GM12878 (cell line): ENCODE measurements at regions not wholly inside any gene's neighbourhood (a gene's known extent, or its start where the extent isn't known, plus 50 kb on each side); places are given as distances from the start of the nearest gene placed in this dataset.

Experiments used
- ATAC-seq: fragments of 200-7000 bp; cut with Tn5 transposase; 3 replicates; pipeline ENCODE4 v1.9.1; 2020; ENCODE audit warnings: mild to moderate bottlenecking, moderate library complexity
- BruUV-seq: library from RNA; stranded (reverse); fragments of 400-500 nt; replicated peaks from 2 replicates; lab custom pipeline; 2021; lab: Mats Ljungman, UMichigan
- CTCF ChIA-PET: fragments of 300-600 bp; sonication (Branson Sonifier 250); formaldehyde crosslinking; extraction: SDS; loops from one replicate; lab custom pipeline; 2021; ENCODE audit warnings: inconsistent platforms; lab: Yijun Ruan, JAX
- POLR2A ChIA-PET: fragments of 350-600 bp; formaldehyde crosslinking; extraction: SDS; loops from one replicate; lab custom pipeline; 2021; ENCODE audit warnings: inconsistent platforms; lab: Charles Lee
- RAD21 ChIA-PET: fragments of 300-600 bp; sonication (Branson Sonifier 250); formaldehyde crosslinking; loops from one replicate; lab custom pipeline; 2023; ENCODE audit warnings: antibody characterized with exemption; ENCODE audit not compliant: unreplicated experiment; lab: Charles Lee
- SMC1A ChIA-PET: fragments of 300-600 bp; sonication (Branson Sonifier 250); formaldehyde crosslinking; loops from one replicate; lab custom pipeline; 2023; ENCODE audit not compliant: unreplicated experiment, uncharacterized antibody; lab: Charles Lee
- DNase-seq: peaks from one replicate; pipeline ENCODE4 v3.0.0-alpha.2; 2011; ENCODE audit warnings: low read depth, low spot score
- FAIRE-seq: peaks from 3 replicates; lab custom pipeline; 2011; peaks lifted over from hg19 to GRCh38; lab: Jason Lieb, UNC
- H2AFZ ChIP-seq: 2 replicates; pipeline ENCODE4 v1.6.0; 2011; ENCODE audit warnings: low read depth, low read length, control low read depth; ENCODE audit not compliant: control insufficient read depth
- H3K27ac ChIP-seq: 2 replicates; pipeline ENCODE4 v1.5.1; 2011; ENCODE audit warnings: control low read depth; ENCODE audit not compliant: control insufficient read depth, insufficient read depth
- H3K27me3 ChIP-seq, 2 experiments: replicated peaks in 1 of 2; 2 replicates each; pipeline versions ENCODE4 v1.6.0 to v1.6.1; 2011; ENCODE audit warnings: low read length in 1 of 2; ENCODE audit not compliant: control insufficient read depth in 2 of 2, insufficient read depth in 2 of 2
- H3K36me3 ChIP-seq, 2 experiments: 2 replicates each; pipeline ENCODE4 v1.5.1; 2011; ENCODE audit warnings: low read length in 1 of 2; ENCODE audit not compliant: control insufficient read depth in 2 of 2, insufficient read depth in 2 of 2
- H3K4me1 ChIP-seq: 2 replicates; pipeline ENCODE4 v1.6.1; 2011; ENCODE audit warnings: mild to moderate bottlenecking, low read length, moderate library complexity, mixed read lengths; ENCODE audit not compliant: control insufficient read depth, insufficient read depth
- H3K4me2 ChIP-seq: 2 replicates; pipeline ENCODE4 v1.6.0; 2011; ENCODE audit warnings: control low read depth; ENCODE audit not compliant: control insufficient read depth, insufficient read depth
- H3K4me3 ChIP-seq: fragments of 200-600 bp; sonication (generic); 2 replicates; pipeline ENCODE4 v1.5.1; 2016
- H3K79me2 ChIP-seq: 2 replicates; pipeline ENCODE4 v1.6.0; 2011; ENCODE audit warnings: low read length; ENCODE audit not compliant: control insufficient read depth, insufficient read depth
- H3K9ac ChIP-seq: 2 replicates; pipeline ENCODE4 v1.8.0; 2011; ENCODE audit warnings: low read length, control low read depth, mixed read lengths; ENCODE audit not compliant: control insufficient read depth, insufficient read depth
- H3K9me3 ChIP-seq: replicated peaks from 3 replicates; pipeline ENCODE4 v1.5.1; 2011; ENCODE audit warnings: mild to moderate bottlenecking, low read length; ENCODE audit not compliant: control insufficient read depth, insufficient read depth
- H4K20me1 ChIP-seq: 2 replicates; pipeline ENCODE4 v1.6.0; 2011; ENCODE audit not compliant: control insufficient read depth, insufficient read depth
- ASH2L ChIP-seq: fragments of 300-600, 200-600 bp; sonication (generic); IDR thresholded peaks from 2 replicates; pipeline ENCODE4 v1.6.1; 2017; ENCODE audit warnings: low read depth, mild to moderate bottlenecking, borderline replicate concordance
- GATAD2B ChIP-seq: fragments of 450-650 bp; conservative IDR thresholded peaks from 2 replicates; pipeline ENCODE4 v1.6.1; 2017; ENCODE audit warnings: low read depth, mild to moderate bottlenecking, moderate library complexity
- IKZF2 ChIP-seq, 2 experiments: fragments of 450-650 bp; IDR thresholded peaks; 2 replicates each; pipeline ENCODE4 v1.6.1; 2017; ENCODE audit warnings: mild to moderate bottlenecking in 2 of 2, moderate library complexity in 2 of 2
- MYB ChIP-seq: fragments of 150-350 bp; IDR thresholded peaks from 2 replicates; pipeline ENCODE4 v1.6.1; 2014; ENCODE audit warnings: mild to moderate bottlenecking, low read depth, low read length, borderline replicate concordance
- NFYB ChIP-seq: IDR thresholded peaks from 2 replicates; pipeline ENCODE4 v1.6.1; 2011; ENCODE audit warnings: low read depth, mild to moderate bottlenecking, low read length, improper control_type of control experiment, moderate library complexity; ENCODE audit not compliant: insufficient read depth
- NR2C2 ChIP-seq: IDR thresholded peaks from 2 replicates; pipeline ENCODE4 v1.6.1; 2011; ENCODE audit warnings: borderline replicate concordance, low read depth; ENCODE audit not compliant: control insufficient read depth, insufficient read length
- SMARCA5 ChIP-seq: fragments of 450-650 bp; IDR thresholded peaks from 2 replicates; pipeline ENCODE4 v1.6.1; 2017; ENCODE audit warnings: mild to moderate bottlenecking
- SREBF2 ChIP-seq: IDR thresholded peaks from 2 replicates; pipeline ENCODE4 v1.6.1; 2012; ENCODE audit warnings: mild to moderate bottlenecking, low read length
- SUZ12 ChIP-seq: fragments of 200-600 bp; sonication (generic); IDR thresholded peaks from one replicate; pipeline ENCODE4 v1.6.1; 2018; ENCODE audit warnings: antibody characterized with exemption, mild to moderate bottlenecking; ENCODE audit not compliant: unreplicated experiment
- ZNF24 ChIP-seq: fragments of 450-650 bp; IDR thresholded peaks from 2 replicates; pipeline ENCODE4 v1.6.1; 2017; ENCODE audit warnings: antibody characterized with exemption, mild to moderate bottlenecking
- ZSCAN29 ChIP-seq: fragments of 450-650 bp; IDR thresholded peaks from 2 replicates; pipeline ENCODE4 v1.6.1; 2017; ENCODE audit warnings: mild to moderate bottlenecking, moderate library complexity
- WGBS: methylation state at CpG from one replicate; pipeline ENCODE4 v1.1.6; 2016; ENCODE audit warnings: low lambda C conversion rate; ENCODE audit not compliant: insufficient replicate concordance, insufficient coverage; ENCODE audit errors: missing lambda C conversion rate; 5-methylcytosine and 5-hydroxymethylcytosine counted together
- in situ Hi-C: fragments of 300-500 bp; cut with MboI; formaldehyde crosslinking; loops from 9 replicates; pipeline ENCODE4 v1.14.3; 2018; ENCODE audit warnings: mixed read lengths
- intact Hi-C: fragments of 100-400 bp; cut with micrococcal nuclease; formaldehyde crosslinking; loops from one replicate; pipeline ENCODE4 v1.14.2; 2022; ENCODE audit not compliant: unreplicated experiment
- TF ChIP-seq, protein P1 (sequence below): fragments of 450-650 bp; IDR thresholded peaks from 2 replicates; pipeline ENCODE4 v1.6.1; 2017; ENCODE audit warnings: mild to moderate bottlenecking, low read depth, inconsistent platforms; ENCODE audit not compliant: poor library complexity, severe bottlenecking

DNA sequence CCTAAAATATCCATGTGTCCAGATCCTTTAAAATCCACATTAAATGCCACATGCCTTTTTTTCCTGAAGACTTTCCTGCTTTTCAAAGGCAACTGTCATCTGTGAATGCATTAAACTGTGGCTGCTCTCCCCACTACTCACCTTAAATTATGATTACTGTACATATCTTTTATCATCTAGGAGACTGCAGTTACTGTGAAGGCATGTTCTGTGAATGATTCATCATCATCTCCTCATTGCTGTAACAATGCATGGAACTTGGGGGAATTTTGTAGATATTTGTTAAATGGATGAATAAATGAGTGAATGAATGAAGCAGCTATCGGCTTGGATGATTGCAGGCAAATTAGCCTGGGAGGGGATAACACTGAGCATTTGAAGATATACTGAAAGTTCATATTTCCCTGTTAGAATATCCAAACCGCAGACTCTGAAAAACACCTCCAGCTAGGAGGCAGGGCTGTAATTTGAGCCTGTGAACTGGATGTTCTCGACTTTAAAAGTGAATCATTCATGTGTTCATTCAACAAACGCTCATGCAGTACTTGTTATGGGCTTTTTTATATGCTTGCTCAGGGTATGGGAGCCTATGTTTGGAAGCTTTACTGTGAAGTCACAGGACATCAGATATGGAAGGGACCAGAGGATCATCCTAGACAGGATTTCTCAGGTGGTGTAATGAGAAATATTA is 519.2 kb downstream of the KIF4B start:
- H4K20me1 ChIP-seq, result no peaks in the 10 kb centered on the region
- TF ChIP-seq ASH2L (no peak), SMARCA5 (no peak), IKZF2 (IDR thresholded peaks at IDR 0.05) (no peak), NR2C2 (no peak), ZSCAN29 (no peak), NFYB (no peak), SUZ12 (no peak), MYB (no peak), ZNF24 (no peak), GATAD2B (no peak), SREBF2 (no peak)
- TF ChIP-seq, protein P1, sequence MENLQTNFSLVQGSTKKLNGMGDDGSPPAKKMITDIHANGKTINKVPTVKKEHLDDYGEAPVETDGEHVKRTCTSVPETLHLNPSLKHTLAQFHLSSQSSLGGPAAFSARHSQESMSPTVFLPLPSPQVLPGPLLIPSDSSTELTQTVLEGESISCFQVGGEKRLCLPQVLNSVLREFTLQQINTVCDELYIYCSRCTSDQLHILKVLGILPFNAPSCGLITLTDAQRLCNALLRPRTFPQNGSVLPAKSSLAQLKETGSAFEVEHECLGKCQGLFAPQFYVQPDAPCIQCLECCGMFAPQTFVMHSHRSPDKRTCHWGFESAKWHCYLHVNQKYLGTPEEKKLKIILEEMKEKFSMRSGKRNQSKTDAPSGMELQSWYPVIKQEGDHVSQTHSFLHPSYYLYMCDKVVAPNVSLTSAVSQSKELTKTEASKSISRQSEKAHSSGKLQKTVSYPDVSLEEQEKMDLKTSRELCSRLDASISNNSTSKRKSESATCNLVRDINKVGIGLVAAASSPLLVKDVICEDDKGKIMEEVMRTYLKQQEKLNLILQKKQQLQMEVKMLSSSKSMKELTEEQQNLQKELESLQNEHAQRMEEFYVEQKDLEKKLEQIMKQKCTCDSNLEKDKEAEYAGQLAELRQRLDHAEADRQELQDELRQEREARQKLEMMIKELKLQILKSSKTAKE, result no peak
- TF ChIP-seq, all 136 proteins: peak for 0
- RAD21 ChIA-PET, result no interaction called here
- CTCF ChIA-PET, result no interaction called here
- DNase-seq (no peak), ATAC-seq (no peak), FAIRE-seq (no peak)
- POLR2A ChIA-PET, result no interaction called here
- H3K4me1 ChIP-seq, result no peaks in the 10 kb centered on the region
- no TSS peak for BruUV-seq
- in situ Hi-C loops (no loop called here), intact Hi-C loops (no loop called here)
- no peak overlapping the region for H3K4me2 ChIP-seq
- H3K27me3 ChIP-seq, result no peaks in the 10 kb centered on the region
- H3K27ac ChIP-seq, result no peak overlapping the region
- no peaks in the 10 kb centered on the region for H3K36me3 ChIP-seq
- H3K9me3 ChIP-seq, result no peaks in the 10 kb centered on the region
- no peaks in the 10 kb centered on the region for H3K79me2 ChIP-seq
- WGBS, result 9% methylated on average over 4 of the region's 4 CpGs
- SMC1A ChIA-PET, result no interaction called here
- no peak overlapping the region for H3K9ac ChIP-seq
- H3K4me3 ChIP-seq, result no peak overlapping the region
- no peak overlapping the region for H2AFZ ChIP-seq
